HG03045 (cell line): ENCODE measurements at regions not wholly inside any gene's neighbourhood (a gene's known extent, or its start where the extent isn't known, plus 50 kb on each side); places are given as distances from the start of the nearest gene placed in this dataset.

ENCODE experiments used
- ATAC-seq: cut with Tn5 transposase; IDR thresholded peaks from one replicate; pipeline ENCODE4 v1.9.1; 2021; ENCODE audit warnings: mild to moderate bottlenecking, moderate library complexity; ENCODE audit not compliant: unreplicated experiment

DNA sequence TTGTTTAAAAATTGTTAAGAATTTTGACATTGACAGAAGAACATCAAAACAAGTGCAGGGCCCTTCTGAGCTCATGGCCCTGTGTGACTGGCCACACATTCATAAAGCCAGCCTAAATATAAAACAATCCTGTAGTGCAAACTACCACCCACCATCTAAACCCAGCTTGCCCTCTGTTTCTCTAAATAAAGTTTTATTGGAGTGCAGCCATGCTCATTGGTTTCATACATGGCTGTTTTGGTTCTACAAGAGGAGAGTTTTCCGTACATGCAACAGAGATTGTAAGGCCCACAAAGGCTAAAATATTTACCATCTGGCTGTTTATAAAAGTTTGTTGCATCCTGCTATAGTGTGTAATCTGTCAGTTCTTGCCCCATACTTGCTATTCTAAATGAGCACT lies 54.6 kb upstream of the TRIM24 start:
- no peak for ATAC-seq

DNA sequence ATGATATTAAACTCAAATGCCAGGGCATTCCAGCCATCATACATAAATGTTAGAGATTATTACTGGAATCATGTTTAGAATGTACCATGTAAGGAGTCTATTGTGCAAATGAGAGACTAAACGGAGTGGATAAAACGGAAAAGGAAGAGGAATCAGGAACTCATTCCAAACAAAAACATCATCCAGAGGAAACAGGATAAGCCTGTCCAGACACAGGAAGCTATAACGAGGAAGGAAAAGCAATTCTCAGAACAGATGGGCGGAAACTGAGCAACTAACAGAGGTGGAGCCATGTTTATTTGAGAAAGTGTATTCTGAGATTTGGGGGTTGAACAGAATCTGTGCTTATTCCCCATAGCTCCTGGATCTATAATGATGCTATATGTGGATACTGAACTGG lies 52.3 kb upstream of the TRIM24 start:
- ATAC-seq = no peak
